Hematopoietic multipotent progenitor cell treated with erythropoietin and hydrocortisone succinate and interleukin-3 and kit ligand, for 17 days (in vitro differentiated cells): ENCODE measurements at regions not wholly inside any gene's neighbourhood (a gene's known extent, or its start where the extent isn't known, plus 50 kb on each side); places are given as distances from the start of the nearest gene placed in this dataset.

ENCODE experiments used
- DNase-seq: peaks from one replicate; pipeline ENCODE4 v3.0.0-alpha.2; 2015; ENCODE audit warnings: low spot score

DNA sequence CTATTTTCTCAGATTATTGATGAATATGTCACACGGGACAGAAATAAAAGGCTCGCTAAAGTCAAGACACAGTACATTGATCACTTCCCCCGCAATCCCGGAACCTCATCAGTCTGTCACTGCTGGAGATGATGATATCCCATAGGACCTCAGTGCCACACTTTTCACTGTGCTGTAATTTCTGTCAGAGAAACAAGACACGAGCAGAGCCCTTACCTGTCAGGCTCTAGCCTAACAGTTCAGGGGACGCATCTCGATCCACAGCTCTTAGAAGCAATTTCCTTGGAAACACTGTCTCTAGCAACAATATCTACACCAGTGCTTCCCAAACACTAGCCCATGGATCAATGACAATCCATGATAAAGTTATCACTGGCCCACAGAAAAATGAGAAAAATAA is 140.0 kb downstream of the GRIN2B start:
- no peak for DNase-seq

- DNase-seq: no peak
These were observed 141.8 kb downstream of the GRIN2B start for GRCh38 chr12:13839365-13840336.

GRCh38 chr12:13836099-13836498 is 145.3 kb downstream of the GRIN2B start:
- no peak for DNase-seq

- DNase-seq: no peak
These were observed 145.8 kb downstream of the GRIN2B start for GRCh38 chr12:13835652-13836051.

DNA sequence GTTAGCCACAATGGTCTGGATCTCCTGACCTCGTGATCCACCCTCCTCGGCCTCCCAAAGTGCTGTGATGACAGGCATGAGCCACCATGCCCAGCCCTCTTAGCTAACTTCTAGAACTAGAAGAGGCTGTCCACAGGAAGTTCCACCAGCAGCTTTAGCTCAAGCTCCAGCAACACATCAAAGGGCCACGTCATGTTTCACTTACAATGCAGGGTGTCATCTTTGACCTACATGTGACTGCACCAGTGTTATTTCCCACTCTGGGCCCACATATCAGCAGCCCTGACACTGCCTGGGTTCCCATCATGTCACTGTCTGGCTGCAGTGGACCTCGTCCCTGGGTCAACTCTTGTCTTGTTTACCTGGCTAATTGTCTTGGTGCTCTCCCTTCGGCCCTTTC is 147.2 kb downstream of the GRIN2B start:
- no peak for DNase-seq

DNA sequence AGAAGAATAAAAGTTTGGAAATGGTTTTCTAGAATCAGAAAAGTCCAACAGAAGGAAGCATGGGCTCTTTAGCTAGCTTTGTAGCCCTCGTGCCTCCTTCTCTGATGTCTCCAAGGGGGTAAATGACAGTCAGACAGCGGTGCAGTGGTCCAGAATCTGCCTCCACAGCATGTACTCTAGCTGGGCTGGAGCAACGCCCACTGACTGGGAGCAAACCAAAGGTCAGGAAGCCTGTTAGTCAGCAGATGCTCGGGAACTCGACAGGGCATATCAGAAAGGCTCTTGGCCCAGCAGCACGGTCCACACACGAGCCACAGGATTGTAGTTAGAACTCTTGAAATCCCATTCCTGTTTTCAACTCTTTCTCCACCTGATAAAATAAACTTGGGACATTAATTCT is 164.3 kb downstream of the GRIN2B start:
- no peak for DNase-seq

DNA sequence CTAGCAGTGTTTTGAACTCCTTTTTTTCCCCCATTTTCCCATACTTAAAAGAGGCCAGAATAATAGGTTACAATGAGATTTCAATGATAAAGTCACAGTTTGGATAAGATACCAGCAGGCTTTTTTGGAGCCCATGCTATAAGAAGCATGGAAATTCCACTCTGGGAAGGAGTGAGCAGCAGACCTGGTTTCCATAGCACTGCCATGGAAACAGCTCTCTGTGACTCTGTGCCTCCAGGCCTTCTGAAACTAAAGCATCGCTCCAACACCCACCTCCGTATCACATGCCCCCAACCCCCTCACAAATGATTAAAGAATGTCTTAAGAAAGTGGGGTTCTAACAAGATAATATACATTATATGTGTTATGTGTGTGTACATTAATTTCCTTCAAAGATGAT is 165.0 kb downstream of the GRIN2B start:
- DNase-seq: no peak

DNA sequence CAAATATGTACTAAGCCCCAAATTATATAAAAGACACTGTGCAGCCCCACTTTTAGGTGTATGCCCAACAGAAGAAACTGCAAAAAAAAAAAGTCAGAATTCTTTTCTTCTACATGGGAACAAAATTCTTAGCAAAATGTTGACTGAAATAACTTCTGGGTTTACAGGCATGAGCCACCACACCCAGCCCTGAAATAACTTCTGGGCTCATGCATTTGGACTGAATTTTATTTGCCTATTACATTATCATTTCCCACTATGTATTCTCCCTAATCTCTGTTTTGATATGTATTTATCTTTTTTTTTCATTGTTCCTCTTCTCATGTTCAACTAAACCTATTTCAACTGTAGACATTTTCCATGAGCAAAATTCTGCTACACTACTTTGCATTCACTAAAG is 169.2 kb downstream of the GRIN2B start:
- no peak for DNase-seq

GRCh38 chr12:13811061-13811460 is 170.3 kb downstream of the GRIN2B start:
- no peak for DNase-seq

GRCh38 chr12:13805041-13805440 is 176.4 kb downstream of the GRIN2B start:
- DNase-seq: no peak

GRCh38 chr12:13801543-13801942 is 179.9 kb downstream of the GRIN2B start:
- DNase-seq: no peak

DNA sequence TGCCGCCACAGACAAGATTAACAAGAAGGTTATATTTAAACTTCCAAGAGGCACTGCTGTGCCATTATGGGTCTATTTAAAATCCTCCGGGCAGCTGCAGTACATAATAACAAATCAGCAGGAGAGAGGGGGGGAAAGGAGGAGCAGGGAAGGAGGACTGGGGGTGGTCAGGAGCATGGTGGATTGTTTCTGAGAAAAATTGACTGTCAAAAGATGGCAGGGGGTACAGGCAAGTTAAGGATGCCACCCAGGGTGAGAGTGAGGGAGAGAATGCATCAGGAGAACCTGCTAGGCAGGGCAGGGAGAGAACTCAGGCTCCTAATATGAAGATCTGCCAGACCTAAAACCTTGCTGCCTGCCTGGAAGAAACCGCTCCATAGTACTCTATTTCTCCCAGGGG is 181.8 kb downstream of the GRIN2B start:
- no peak for DNase-seq

- no peak for DNase-seq
These were observed 183.2 kb downstream of the GRIN2B start for GRCh38 chr12:13798162-13798561.

DNA sequence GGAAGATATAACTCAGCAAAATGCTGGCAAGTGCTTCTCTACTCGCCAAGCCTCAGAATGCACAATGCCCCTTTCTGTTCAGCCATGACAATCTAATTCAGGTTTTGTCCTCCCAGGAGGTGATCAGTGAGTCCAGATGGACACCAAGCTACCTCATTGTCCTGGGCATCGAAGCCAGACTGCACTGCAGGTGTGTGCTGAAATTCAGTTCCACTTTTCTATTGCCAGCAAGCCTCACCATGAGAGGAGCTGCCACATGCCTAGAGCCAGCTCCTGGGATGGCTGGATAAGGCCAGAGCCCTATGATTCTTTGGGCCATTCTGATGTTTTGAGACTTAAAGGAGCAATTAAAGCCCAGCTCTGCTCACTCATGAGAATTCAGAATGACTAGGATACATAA is 186.7 kb downstream of the GRIN2B start:
- no peak for DNase-seq

DNA sequence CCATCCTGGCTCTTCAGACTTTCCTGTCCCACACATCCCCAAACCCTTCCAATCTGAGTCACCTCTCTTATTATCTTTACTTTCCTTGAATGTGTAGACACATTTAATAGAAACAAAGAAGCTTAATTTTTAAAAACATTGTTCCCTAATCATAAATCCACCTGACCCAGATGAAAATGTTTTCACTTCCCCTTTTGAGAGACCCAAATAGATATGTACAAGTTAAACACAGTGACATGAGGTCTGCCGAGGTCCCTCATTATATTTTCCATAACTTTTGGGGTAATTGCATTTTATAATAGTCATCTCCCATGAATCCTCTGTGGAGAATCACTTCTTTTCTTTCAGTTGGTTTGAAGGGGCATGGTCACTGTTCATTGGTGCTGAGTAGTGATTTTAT is 191.1 kb downstream of the GRIN2B start:
- DNase-seq: no peak

DNA sequence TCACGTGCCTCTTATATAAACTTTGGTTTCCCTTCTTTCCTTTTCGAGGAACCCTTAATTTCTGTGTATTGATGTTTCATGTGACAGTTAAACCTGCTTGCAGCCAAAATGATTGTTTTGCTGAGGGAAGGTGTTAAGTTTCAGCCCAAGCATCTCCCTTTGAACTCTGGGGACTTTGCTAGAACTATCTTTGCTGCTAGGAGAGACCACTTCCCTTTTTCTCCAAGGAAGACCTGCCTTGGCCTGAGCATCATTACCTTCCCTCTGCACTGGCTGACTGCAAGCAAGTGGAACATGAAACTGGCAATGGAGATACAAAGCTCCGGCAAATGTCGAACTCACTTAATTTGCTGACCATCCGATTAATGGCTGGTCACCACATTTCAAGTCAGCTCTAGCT is 192.8 kb downstream of the GRIN2B start:
- DNase-seq: no peak

DNA sequence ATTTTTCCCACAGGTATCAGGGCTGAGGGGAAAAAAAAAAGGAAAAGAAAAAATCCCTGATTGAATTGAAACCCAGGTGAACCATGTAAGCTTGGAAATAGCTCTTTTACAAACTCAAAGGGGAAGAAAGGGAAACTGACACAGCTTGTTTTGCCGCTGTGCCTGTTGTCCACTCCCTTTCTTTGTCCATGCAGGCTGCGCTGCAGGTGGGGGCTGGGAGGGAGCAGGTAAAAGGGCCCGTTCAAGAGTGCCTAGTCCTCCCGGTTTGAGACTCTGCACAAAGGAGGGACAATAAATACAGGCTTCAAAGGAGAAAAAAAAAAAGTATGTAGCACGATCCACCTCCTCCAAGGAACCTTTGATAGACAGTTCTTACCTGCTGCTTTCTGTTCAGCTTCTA is 194.8 kb downstream of the GRIN2B start:
- no peak for DNase-seq

DNA sequence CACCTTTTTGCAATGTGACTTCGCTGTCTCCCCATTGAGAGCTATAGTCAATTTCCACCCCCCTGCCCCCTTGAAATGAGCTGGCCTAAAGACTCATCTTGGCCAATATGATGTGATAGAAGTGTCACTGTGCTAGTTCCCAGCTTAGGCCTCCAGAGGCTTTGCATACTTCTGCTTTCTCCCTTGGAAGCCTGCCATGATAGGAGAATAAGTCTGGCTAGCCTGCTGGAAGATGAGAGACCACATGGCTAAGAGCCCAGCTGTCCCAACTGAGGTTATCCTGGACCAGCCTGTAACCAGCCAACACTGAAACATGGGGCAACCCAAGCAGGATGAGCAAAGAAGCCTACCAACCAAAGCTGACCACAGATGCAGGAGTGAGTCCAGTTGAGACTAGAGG is 196.9 kb downstream of the GRIN2B start:
- DNase-seq: no peak

- no peak for DNase-seq
These were observed 200.9 kb downstream of the GRIN2B start for GRCh38 chr12:13780453-13780852.

DNA sequence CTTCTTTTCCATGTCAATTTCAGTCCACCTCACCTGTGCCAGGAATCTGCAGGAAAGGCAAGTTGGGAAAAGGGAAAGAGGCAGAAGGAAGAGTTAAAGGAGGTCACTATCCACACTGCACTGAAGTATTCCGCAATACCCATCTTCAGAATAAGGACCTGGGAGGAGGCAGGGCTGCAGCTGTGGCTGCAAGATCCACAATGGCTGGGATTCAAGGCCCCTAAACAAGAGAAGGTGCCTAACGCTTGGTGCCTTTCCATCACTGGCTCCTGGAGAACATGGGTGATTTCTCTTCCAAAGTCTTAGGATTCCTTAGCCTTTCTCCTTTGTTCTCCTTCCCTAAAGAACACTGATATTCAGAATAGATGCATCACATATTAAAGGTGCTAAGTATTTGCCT is 204.0 kb downstream of the GRIN2B start:
- DNase-seq: no peak

DNA sequence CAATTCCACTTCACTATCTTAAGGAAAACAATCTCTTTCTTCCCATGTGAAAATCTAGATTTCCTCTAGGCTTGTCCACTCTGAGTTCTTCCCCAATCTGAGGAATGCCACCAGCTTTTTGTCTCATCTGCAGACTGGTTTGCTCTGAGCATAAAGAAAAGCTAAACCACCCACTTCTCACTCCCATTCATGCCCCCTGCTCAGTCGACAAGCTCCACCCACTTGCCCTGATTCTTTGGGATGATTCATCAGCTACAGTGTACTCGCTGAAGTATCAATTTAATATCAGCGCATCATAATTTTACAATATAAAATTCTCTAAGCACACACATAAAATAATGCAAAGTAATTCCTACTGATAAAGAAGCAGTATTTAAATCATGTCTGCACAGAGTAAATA is 209.1 kb downstream of the GRIN2B start:
- DNase-seq: no peak

DNA sequence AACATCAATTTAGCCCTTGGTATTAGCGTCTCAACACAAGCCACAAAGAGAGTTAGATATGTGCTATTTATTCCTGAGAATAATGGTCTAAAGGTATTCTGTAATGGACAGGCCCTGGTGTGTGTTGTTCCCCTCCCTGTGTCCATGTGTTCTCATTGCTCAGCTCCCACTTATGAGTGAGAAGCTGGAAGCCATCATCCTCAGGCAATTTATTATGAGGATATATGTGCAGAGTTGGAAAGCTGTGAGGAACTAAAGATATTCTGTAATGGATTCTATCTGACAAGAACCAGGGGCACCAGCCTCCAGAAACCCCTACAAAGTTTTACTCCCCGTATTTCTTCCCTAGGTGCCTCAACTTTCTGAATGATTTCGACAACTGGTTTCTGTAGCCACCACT is 210.8 kb downstream of the GRIN2B start:
- DNase-seq: no peak

- no peak for DNase-seq
These were observed 211.4 kb downstream of the GRIN2B start for GRCh38 chr12:13769966-13770365.

- DNase-seq: no peak
These were observed 212.1 kb downstream of the GRIN2B start for GRCh38 chr12:13769273-13769672.
